K562 (cell line): ENCODE measurements at regions not wholly inside any gene's neighbourhood (a gene's known extent, or its start where the extent isn't known, plus 50 kb on each side); places are given as distances from the start of the nearest gene placed in this dataset.

Experiments used
- ATAC-seq: fragments of 200-7000 bp; cut with Tn5 transposase; 3 replicates; pipeline ENCODE4 v1.9.1; 2020; ENCODE audit warnings: moderate library complexity
- BruUV-seq: library from RNA; stranded (reverse); fragments of 400-500 nt; replicated peaks from 2 replicates; lab custom pipeline; 2021; lab: Mats Ljungman, UMichigan
- CTCF ChIA-PET: fragments of 300-600 bp; formaldehyde crosslinking; extraction: SDS; loops from one replicate; lab custom pipeline; 2021; ENCODE audit warnings: low intra/inter-chr PET ratio; lab: Yijun Ruan, JAX
- POLR2A ChIA-PET: fragments of 300-600, 350-650 bp; sonication (Branson Sonifier 250); formaldehyde crosslinking; extraction: SDS; loops from one replicate; lab custom pipeline; 2021; ENCODE audit warnings: antibody characterized with exemption, inconsistent platforms; lab: Yijun Ruan, JAX
- DNase-seq, 4 experiments: peaks; one replicate each; pipeline versions ENCODE4 v3.0.0 to v3.0.0-alpha.2; 2011 to 2018; ENCODE audit warnings: low spot score in 3 of 4, mixed read lengths in 3 of 4; ENCODE audit errors: extremely low read depth in 1 of 4
- FAIRE-seq: peaks from 2 replicates; lab custom pipeline; 2011; peaks lifted over from hg19 to GRCh38; lab: Jason Lieb, UNC
- H2AFZ ChIP-seq: 2 replicates; pipeline ENCODE4 v1.6.0; 2011; ENCODE audit warnings: low read depth, low read length, control low read depth, inconsistent platforms
- H3K27ac ChIP-seq: fragments of 200-600 bp; 3 replicates; pipeline ENCODE4 v1.8.0; 2011; ENCODE audit warnings: low read depth, mild to moderate bottlenecking, control low read depth, inconsistent platforms, low read length, moderate library complexity, mixed read lengths; ENCODE audit errors: extremely low read depth
- H3K27me3 ChIP-seq, 2 experiments: fragments of 300-600 bp in 1 of 2; 2 replicates in 1 of 2; 3 replicates in 1 of 2; pipeline versions ENCODE4 v1.6.0 to v1.8.0; 2011; ENCODE audit warnings: inconsistent platforms in 2 of 2, low read length in 2 of 2, mild to moderate bottlenecking in 1 of 2, mixed read lengths in 1 of 2, moderate library complexity in 1 of 2; ENCODE audit not compliant: control insufficient read depth in 2 of 2, insufficient read depth in 2 of 2
- H3K36me3 ChIP-seq: fragments of 300-600 bp; 3 replicates; pipeline ENCODE4 v1.8.0; 2011; ENCODE audit warnings: mild to moderate bottlenecking, low read length, inconsistent platforms; ENCODE audit not compliant: control insufficient read depth, insufficient read depth
- H3K4me1 ChIP-seq, 2 experiments: fragments of 200-600 bp in 1 of 2; replicated peaks in 1 of 2; 2 replicates in 1 of 2; 3 replicates in 1 of 2; pipeline versions ENCODE4 v1.5.1 to v1.8.0; 2011; ENCODE audit warnings: inconsistent platforms in 2 of 2, low read length in 2 of 2, mild to moderate bottlenecking in 1 of 2, mixed read lengths in 1 of 2, moderate library complexity in 1 of 2; ENCODE audit not compliant: control insufficient read depth in 2 of 2, insufficient read depth in 2 of 2
- H3K4me2 ChIP-seq: 2 replicates; pipeline ENCODE4 v1.6.1; 2011; ENCODE audit warnings: low read length, control low read depth, inconsistent platforms, mixed read lengths; ENCODE audit not compliant: insufficient read depth
- H3K4me3 ChIP-seq: fragments of 200-600 bp; sonication (generic), shearing (Covaris generic); 2 replicates; pipeline ENCODE4 v1.5.1; 2016; ENCODE audit warnings: control low read depth, inconsistent platforms
- H3K79me2 ChIP-seq: fragments of 200-600 bp; 3 replicates; pipeline ENCODE4 v1.8.0; 2011; ENCODE audit warnings: low read length, inconsistent platforms; ENCODE audit not compliant: control insufficient read depth, insufficient read depth
- H3K9ac ChIP-seq, 2 experiments: 2 replicates each; pipeline versions ENCODE4 v1.6.0 to v1.6.1; 2011; ENCODE audit warnings: low read depth in 2 of 2, low read length in 2 of 2, control low read depth in 1 of 2, inconsistent platforms in 1 of 2, mild to moderate bottlenecking in 1 of 2, mixed read lengths in 1 of 2; ENCODE audit not compliant: insufficient read depth in 1 of 2
- H3K9me1 ChIP-seq: one replicate; pipeline ENCODE4 v1.6.0; 2011; ENCODE audit warnings: inconsistent platforms, mild to moderate bottlenecking, low read length, moderate library complexity; ENCODE audit not compliant: control insufficient read depth, insufficient read depth
- H3K9me3 ChIP-seq: replicated peaks from 2 replicates; pipeline ENCODE4 v1.5.1; 2011; ENCODE audit warnings: low read depth, low read length, inconsistent platforms; ENCODE audit not compliant: control insufficient read depth, insufficient read depth
- H4K20me1 ChIP-seq: replicated peaks from 2 replicates; pipeline ENCODE4 v1.6.1; 2011; ENCODE audit warnings: low read length, inconsistent platforms, mixed read lengths; ENCODE audit not compliant: control insufficient read depth, insufficient read depth
- ATF2 ChIP-seq: sonication (generic); formaldehyde crosslinking; IDR thresholded peaks from 2 replicates; pipeline ENCODE4 v1.8.1; 2022; ENCODE audit warnings: missing genetic modification reagents
- BRD4 ChIP-seq: fragments of 200-600 bp; sonication (generic); IDR thresholded peaks from 2 replicates; pipeline ENCODE4 v1.6.1; 2017; ENCODE audit warnings: inconsistent platforms
- CGGBP1 ChIP-seq: fragments of 250-450 bp; sonication (Bioruptor Pico); IDR thresholded peaks from 2 replicates; pipeline ENCODE4 v1.9.0; 2021; ENCODE audit warnings: mild to moderate bottlenecking
- HDAC1 ChIP-seq, 2 experiments: fragments of 450-650 bp; IDR thresholded peaks; 2 replicates each; pipeline ENCODE4 v1.6.1; 2016 to 2017; ENCODE audit warnings: inconsistent platforms in 1 of 2, mild to moderate bottlenecking in 1 of 2, moderate library complexity in 1 of 2
- HNRNPLL ChIP-seq: fragments of 200-400 bp; formaldehyde crosslinking; IDR thresholded peaks from 2 replicates; pipeline ENCODE4 v1.6.1; 2017; ENCODE audit warnings: low read length, low read depth, mild to moderate bottlenecking; ENCODE audit not compliant: poor library complexity, severe bottlenecking
- KAT7 ChIP-seq: sonication (generic); formaldehyde crosslinking; IDR thresholded peaks from 2 replicates; pipeline ENCODE4 v1.8.0; 2022; ENCODE audit warnings: missing genetic modification reagents, mild to moderate bottlenecking, borderline replicate concordance
- MITF ChIP-seq: IDR thresholded peaks from 2 replicates; pipeline ENCODE4 v1.6.1; 2014; ENCODE audit warnings: antibody characterized with exemption
- MTA1 ChIP-seq: fragments of 450-650 bp; IDR thresholded peaks from 2 replicates; pipeline ENCODE4 v1.6.1; 2017; ENCODE audit warnings: borderline replicate concordance
- NCOA2 ChIP-seq, 2 experiments: fragments of 450-650 bp; IDR thresholded peaks; 2 replicates each; pipeline ENCODE4 v1.6.1; 2018; ENCODE audit warnings: mild to moderate bottlenecking in 2 of 2, moderate library complexity in 1 of 2; ENCODE audit not compliant: partially characterized antibody in 2 of 2
- NFYB ChIP-seq: IDR thresholded peaks from 2 replicates; pipeline ENCODE4 v1.6.1; 2011; ENCODE audit warnings: mild to moderate bottlenecking, moderate library complexity; ENCODE audit not compliant: insufficient read length; ENCODE audit errors: extremely low read depth
- PCBP2 ChIP-seq: fragments of 200-400 bp; formaldehyde crosslinking; IDR thresholded peaks from 2 replicates; pipeline ENCODE4 v1.6.1; 2018; ENCODE audit warnings: low read length, low read depth, mild to moderate bottlenecking, moderate library complexity; ENCODE audit not compliant: poor library complexity, severe bottlenecking
- POLR2A ChIP-seq: fragments of 450-650 bp; conservative IDR thresholded peaks from 2 replicates; pipeline ENCODE4 v1.6.1; 2016
- SAFB2 ChIP-seq: fragments of 200-400 bp; formaldehyde crosslinking; IDR thresholded peaks from 2 replicates; pipeline ENCODE4 v1.6.1; 2018; ENCODE audit warnings: borderline replicate concordance, low read length, low read depth, moderate library complexity; ENCODE audit not compliant: severe bottlenecking
- SMARCA5 ChIP-seq: fragments of 450-650 bp; IDR thresholded peaks from 2 replicates; pipeline ENCODE4 v1.6.1; 2016
- TCF3 ChIP-seq: sonication (generic); formaldehyde crosslinking; IDR thresholded peaks from 2 replicates; pipeline ENCODE4 v1.4.0; 2020; ENCODE audit warnings: mild to moderate bottlenecking, missing genetic modification reagents
- WGBS: fragments of 100-300 bp; shearing (Covaris generic); methylation state at CpG from one replicate; pipeline ENCODE4 v1.1.6; 2016; ENCODE audit warnings: low coverage, mixed read lengths; ENCODE audit not compliant: insufficient coverage; ENCODE audit errors: missing lambda C conversion rate; 5-methylcytosine and 5-hydroxymethylcytosine counted together
- in situ Hi-C: fragments of 300-500 bp; cut with MboI; formaldehyde crosslinking; loops from 4 replicates; pipeline ENCODE4 v1.15.0; 2018; ENCODE audit warnings: inconsistent platforms, mixed read lengths
- intact Hi-C: fragments of 100-400 bp; cut with micrococcal nuclease; formaldehyde crosslinking; loops from 2 replicates; pipeline ENCODE4 v1.14.2; 2022

- H3K79me2 ChIP-seq = no peaks in the 10 kb centered on the region
Observed at GRCh38 chr16:17657045-17657444, 186.3 kb upstream of the XYLT1 start.

GRCh38 chr16:17654571-17654970 lies 183.8 kb upstream of the XYLT1 start:
- H3K79me2 ChIP-seq = no peaks in the 10 kb centered on the region
- H3K4me1 ChIP-seq = no peaks in the 10 kb centered on the region
- H3K4me3 ChIP-seq = no peak overlapping the region
- H2AFZ ChIP-seq = no peak overlapping the region
- WGBS = 0% methylated on average over 3 of the region's 4 CpGs
- no peaks in the 10 kb centered on the region; the same call in 1 of the 2 replicates for H3K9me3 ChIP-seq
- intact Hi-C loops = no loop called here
- H3K9ac ChIP-seq = no peak overlapping the region
- H3K9me1 ChIP-seq = no peaks in the 10 kb centered on the region
- no peak overlapping the region for H3K27ac ChIP-seq
- in situ Hi-C loops = no loop called here
- no peaks in the 10 kb centered on the region for H3K36me3 ChIP-seq
- ChIA-PET POLR2A (no interaction called here), CTCF (no interaction called here)
- no TSS peak for BruUV-seq
- FAIRE-seq (no peak), ATAC-seq (no peak), DNase-seq (no peak)
- H4K20me1 ChIP-seq = no peaks in the 10 kb centered on the region; the same call in 1 of the 2 replicates
- H3K27me3 ChIP-seq = peaks cover 22 to 29% of the 10 kb centered on the region in 2 experiments; a peak in 4 of 5 replicates
- no peak overlapping the region for H3K4me2 ChIP-seq
- TF ChIP-seq MITF = no peak
- no peak for TF ChIP-seq ATF2 (CRISPR knock-in tag)
- TF ChIP-seq POLR2A = no peak
- TF ChIP-seq HDAC1 (IDR thresholded peaks at IDR 0.05) = no peak
- TF ChIP-seq NFYB = no peak
- no peak for TF ChIP-seq KAT7 (CRISPR knock-in tag)
- TF ChIP-seq TCF3 (CRISPR knock-in tag) = no peak
- TF ChIP-seq HNRNPLL = no peak
- TF ChIP-seq MTA1 = no peak
- no peak for TF ChIP-seq SAFB2
- no peak for TF ChIP-seq PCBP2
- TF ChIP-seq BRD4 = no peak

More at GRCh38 chr16:17657045-17657444, 186.3 kb upstream of the XYLT1 start:
- no peak overlapping the region for H2AFZ ChIP-seq
- TF ChIP-seq CGGBP1 (no peak), SMARCA5 (no peak), NCOA2 (IDR thresholded peaks at IDR 0.05; ENCODE audit: partially characterized antibody in 2 of 2) (no peak)
- in situ Hi-C loops (no loop called here), intact Hi-C loops (no loop called here)
- no peaks in the 10 kb centered on the region for H3K4me1 ChIP-seq
- no peak overlapping the region for H3K9ac ChIP-seq
- 0% methylated on average over 6 of the region's 7 CpGs for WGBS
- H3K4me2 ChIP-seq = no peak overlapping the region
- BruUV-seq = no TSS peak
- peaks cover 23 to 31% of the 10 kb centered on the region in 2 experiments; a peak in 3 of 5 replicates for H3K27me3 ChIP-seq
- H3K36me3 ChIP-seq = no peaks in the 10 kb centered on the region
- H4K20me1 ChIP-seq = no peaks in the 10 kb centered on the region; the same call in 1 of the 2 replicates
- POLR2A ChIA-PET = interaction anchor here (1.2 kb wide), 1 partner anchor 9 kb away, joined by 3 read pairs; no protein-coding TSS in a partner anchor
- DNase-seq (no peak), ATAC-seq (no peak), FAIRE-seq (no peak)
- no peak overlapping the region for H3K4me3 ChIP-seq
- H3K9me1 ChIP-seq = no peaks in the 10 kb centered on the region
- CTCF ChIA-PET = no interaction called here
- no peaks in the 10 kb centered on the region for H3K9me3 ChIP-seq
- H3K27ac ChIP-seq = no peak overlapping the region
